GM12873 (cell line): ENCODE measurements at regions not wholly inside any gene's neighbourhood (a gene's known extent, or its start where the extent isn't known, plus 50 kb on each side); places are given as distances from the start of the nearest gene placed in this dataset.

Experiments
- CTCF ChIP-seq: IDR thresholded peaks from 2 replicates; pipeline ENCODE4 v1.5.1; 2012; ENCODE audit warnings: low read depth, mild to moderate bottlenecking, moderate library complexity, low read length, control low read depth; ENCODE audit not compliant: insufficient read depth; ENCODE audit errors: missing control alignments

- no peak for TF ChIP-seq CTCF
These were observed 224.8 kb upstream of the NRXN1 start for GRCh38 chr2:51256736-51257135.

GRCh38 chr2:51251356-51251755 is 219.4 kb upstream of the NRXN1 start:
- TF ChIP-seq CTCF = no peak

- no peak for TF ChIP-seq CTCF
These were observed 215.4 kb upstream of the NRXN1 start for GRCh38 chr2:51247252-51247805.

GRCh38 chr2:51243892-51244535 is 212.1 kb upstream of the NRXN1 start:
- TF ChIP-seq CTCF = no peak

- TF ChIP-seq CTCF = no peak
These were observed 205.8 kb upstream of the NRXN1 start for GRCh38 chr2:51237626-51238271.

- no peak for TF ChIP-seq CTCF
These were observed 200.1 kb upstream of the NRXN1 start for GRCh38 chr2:51232027-51232426.

- TF ChIP-seq CTCF = no peak
These were observed 199.1 kb upstream of the NRXN1 start for GRCh38 chr2:51231071-51231470.
